WTC11 (cell line): ENCODE measurements at regions not wholly inside any gene's neighbourhood (a gene's known extent, or its start where the extent isn't known, plus 50 kb on each side); places are given as distances from the start of the nearest gene placed in this dataset.
A peak's percentile ranks its signal among the peaks of the same experiment; 100 is the strongest.

ENCODE experiments used
- ATAC-seq: fragments of 200-7000 bp; cut with Tn5 transposase; 2 replicates; pipeline ENCODE4 v1.10.0; 2021; ENCODE audit warnings: mild to moderate bottlenecking, moderate library complexity
- CTCF ChIA-PET: fragments of 300-600 bp; sonication (Branson Sonifier 250); formaldehyde crosslinking; loops from one replicate; lab custom pipeline; 2021; ENCODE audit warnings: antibody characterized with exemption; lab: Charles Lee
- POLR2A ChIA-PET: fragments of 350-600 bp; sonication (Branson Sonifier 250); formaldehyde crosslinking; loops from one replicate; lab custom pipeline; 2021; ENCODE audit warnings: antibody characterized with exemption; lab: Charles Lee
- DNase-seq: peaks from one replicate; pipeline ENCODE4 v3.0.0; 2021; ENCODE audit warnings: low spot score
- H3K27ac Mint-ChIP-seq: 2 replicates; pipeline ENCODE4 v1.8.0; 2021; ENCODE audit warnings: mixed read lengths
- H3K27me3 Mint-ChIP-seq: 2 replicates; pipeline ENCODE4 v1.8.0; 2021; ENCODE audit warnings: low read depth, mild to moderate bottlenecking, moderate library complexity, mixed read lengths
- H3K36me3 Mint-ChIP-seq: 2 replicates; pipeline ENCODE4 v1.8.0; 2021; ENCODE audit warnings: mixed read lengths
- H3K4me1 Mint-ChIP-seq: 2 replicates; pipeline ENCODE4 v1.8.0; 2022; ENCODE audit warnings: mixed read lengths
- H3K4me3 Mint-ChIP-seq: 2 replicates; pipeline ENCODE4 v1.8.0; 2021; ENCODE audit warnings: mild to moderate bottlenecking, moderate library complexity, mixed read lengths
- H3K9me3 Mint-ChIP-seq: 2 replicates; pipeline ENCODE4 v1.8.0; 2021; ENCODE audit warnings: mixed read lengths
- AFF4 ChIP-seq: sonication (generic); formaldehyde crosslinking; IDR thresholded peaks from 2 replicates; pipeline ENCODE4 v1.8.1; 2023; ENCODE audit warnings: mild to moderate bottlenecking, missing genetic modification reagents, borderline replicate concordance
- AR ChIP-seq: fragments of 250-450 bp; sonication (Bioruptor Pico); IDR thresholded peaks from 2 replicates; pipeline ENCODE4 v1.9.0; 2021; ENCODE audit warnings: mild to moderate bottlenecking
- ATF2 ChIP-seq: sonication (generic); formaldehyde crosslinking; IDR thresholded peaks from 2 replicates; pipeline ENCODE4 v1.8.1; 2022; ENCODE audit warnings: low read depth, missing genetic modification reagents, borderline replicate concordance
- CREB1 ChIP-seq: sonication (generic); formaldehyde crosslinking; IDR thresholded peaks from 2 replicates; pipeline ENCODE4 v1.8.0; 2023; ENCODE audit warnings: mild to moderate bottlenecking, missing genetic modification reagents
- EMX1 ChIP-seq: fragments of 250-450 bp; sonication (Bioruptor Pico); IDR thresholded peaks from 2 replicates; pipeline ENCODE4 v1.8.0; 2021; ENCODE audit warnings: mild to moderate bottlenecking
- FOXK1 ChIP-seq: sonication (generic); formaldehyde crosslinking; IDR thresholded peaks from 2 replicates; pipeline ENCODE4 v1.8.0; 2022; ENCODE audit warnings: mild to moderate bottlenecking, moderate library complexity, missing genetic modification reagents
- GABPB1 ChIP-seq: sonication (generic); formaldehyde crosslinking; IDR thresholded peaks from 2 replicates; pipeline ENCODE4 v1.8.1; 2023; ENCODE audit warnings: mild to moderate bottlenecking, missing genetic modification reagents
- GTF2I ChIP-seq: fragments of 250-450 bp; sonication (Bioruptor Pico); conservative IDR thresholded peaks from 2 replicates; pipeline ENCODE4 v1.4.0; 2021; ENCODE audit warnings: mild to moderate bottlenecking
- JAZF1 ChIP-seq: fragments of 250-450 bp; sonication (Bioruptor Pico); IDR thresholded peaks from 2 replicates; pipeline ENCODE4 v1.9.0; 2021; ENCODE audit warnings: moderate library complexity, mild to moderate bottlenecking, inconsistent platforms
- MYBL2 ChIP-seq: sonication (generic); formaldehyde crosslinking; IDR thresholded peaks from 2 replicates; pipeline ENCODE4 v1.8.1; 2023; ENCODE audit warnings: mild to moderate bottlenecking, moderate library complexity, missing genetic modification reagents
- NR2C2 ChIP-seq: sonication (generic); formaldehyde crosslinking; IDR thresholded peaks from 2 replicates; pipeline ENCODE4 v1.8.0; 2022; ENCODE audit warnings: mild to moderate bottlenecking, missing genetic modification reagents
- SOX15 ChIP-seq: fragments of 250-450 bp; sonication (Bioruptor Pico); IDR thresholded peaks from 2 replicates; pipeline ENCODE4 v1.9.0; 2021; ENCODE audit warnings: mild to moderate bottlenecking
- ZBTB21 ChIP-seq: sonication (generic); formaldehyde crosslinking; IDR thresholded peaks from 2 replicates; pipeline ENCODE4 v1.8.1; 2023; ENCODE audit warnings: mild to moderate bottlenecking, missing genetic modification reagents, borderline replicate concordance
- ZMAT4 ChIP-seq: fragments of 250-450 bp; sonication (Bioruptor Pico); IDR thresholded peaks from 2 replicates; pipeline ENCODE4 v1.9.0; 2021; ENCODE audit warnings: mild to moderate bottlenecking
- ZNF121 ChIP-seq: sonication (generic); formaldehyde crosslinking; IDR thresholded peaks from 2 replicates; pipeline ENCODE4 v1.8.0; 2023; ENCODE audit warnings: missing genetic modification reagents
- ZNF232 ChIP-seq: sonication (generic); formaldehyde crosslinking; IDR thresholded peaks from 2 replicates; pipeline ENCODE4 v1.8.0; 2022; ENCODE audit warnings: mild to moderate bottlenecking, missing genetic modification reagents
- ZNF281 ChIP-seq: sonication (generic); formaldehyde crosslinking; IDR thresholded peaks from 2 replicates; pipeline ENCODE4 v1.8.0; 2023; ENCODE audit warnings: mild to moderate bottlenecking, missing genetic modification reagents
- ZNF396 ChIP-seq: fragments of 250-450 bp; sonication (Bioruptor Pico); IDR thresholded peaks from 2 replicates; pipeline ENCODE4 v1.8.0; 2021; ENCODE audit warnings: mild to moderate bottlenecking, moderate library complexity, borderline replicate concordance
- ZNF416 ChIP-seq: fragments of 250-450 bp; sonication (Bioruptor Pico); IDR thresholded peaks from 2 replicates; pipeline ENCODE4 v1.9.0; 2021; ENCODE audit warnings: mild to moderate bottlenecking, inconsistent platforms
- ZNF425 ChIP-seq: fragments of 250-450 bp; sonication (Bioruptor Pico); conservative IDR thresholded peaks from 2 replicates; pipeline ENCODE4 v1.9.0; 2021; ENCODE audit warnings: mild to moderate bottlenecking

GRCh38 chrX:39689376-39690104 lies 408.2 kb downstream of the BCOR start (continued):
- TF ChIP-seq ZNF281 (CRISPR knock-in tag): no peak
- TF ChIP-seq EMX1 (CRISPR knock-in tag): no peak
- no peak for TF ChIP-seq SOX15 (CRISPR knock-in tag)
- TF ChIP-seq NR2C2 (CRISPR knock-in tag): no peak
- no peak for TF ChIP-seq ZNF121 (CRISPR knock-in tag)
- no peak for TF ChIP-seq AFF4
- TF ChIP-seq FOXK1: no peak

GRCh38 chrX:39690541-39691415 lies 407.0 kb downstream of the BCOR start:
- no peak overlapping the region; the same call in 1 of the 2 replicates for H3K27ac Mint-ChIP-seq
- peaks cover 12% of the 10 kb centered on the region for H3K27me3 Mint-ChIP-seq
- peak overlapping the region; percentile 66; the same call in 1 of the 2 replicates for H3K4me3 Mint-ChIP-seq
- CTCF ChIA-PET: no interaction called here
- peaks cover 4% of the 10 kb centered on the region; the same call in 1 of the 2 replicates for H3K36me3 Mint-ChIP-seq
- DNase-seq: no peak
- H3K9me3 Mint-ChIP-seq: peaks cover 5% of the 10 kb centered on the region
- POLR2A ChIA-PET: no interaction called here
- TF ChIP-seq ZBTB21 (no peak), ZNF232 (CRISPR knock-in tag) (no peak), ATF2 (CRISPR knock-in tag) (no peak), MYBL2 (no peak), ZNF416 (CRISPR knock-in tag) (no peak), ZNF396 (no peak), AR (CRISPR knock-in tag) (no peak), JAZF1 (CRISPR knock-in tag) (no peak), ZMAT4 (CRISPR knock-in tag) (no peak), CREB1 (no peak), GABPB1 (CRISPR knock-in tag) (no peak), ZNF425 (CRISPR knock-in tag) (no peak), GTF2I (no peak)
- TF ChIP-seq, all 79 proteins: peak for 0
- peaks cover 44% of the 10 kb centered on the region for H3K4me1 Mint-ChIP-seq
- no peak for ATAC-seq
